ENCODE measurements at regions not wholly inside any gene's neighbourhood (a gene's known extent, or its start where the extent isn't known, plus 50 kb on each side); places are given as distances from the start of the nearest gene placed in this dataset.

DNA sequence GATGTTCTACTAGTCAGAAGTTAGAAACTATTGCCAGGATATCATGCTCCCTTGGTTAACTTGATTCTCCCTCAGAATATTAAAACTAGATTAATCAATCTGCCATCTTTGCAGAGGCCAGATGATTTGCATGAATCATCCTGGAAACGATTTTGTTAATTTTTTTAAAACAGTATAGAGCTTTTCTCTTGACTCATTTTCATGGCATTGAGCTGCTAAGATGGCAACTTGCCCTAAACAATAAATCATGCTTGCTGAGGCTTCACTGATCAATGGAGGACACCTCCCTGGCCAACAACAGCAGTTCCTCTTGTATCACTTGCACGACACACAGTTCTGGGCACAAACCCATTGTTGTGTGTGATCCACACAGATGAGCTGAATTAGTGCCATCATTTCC is 109.1 kb downstream of the COL6A6 start:
- CTCF ChIA-PET (ENCODE audit: partially characterized antibody) = no interaction called here
- Histone ChIP-seq H4K8ac (ENCODE audit: extremely low read depth, insufficient read depth, low read length) (no peak overlapping the region), H2BK120ac (replicated peaks; ENCODE audit: low read depth, low read length) (no peak overlapping the region), H4K91ac (replicated peaks; ENCODE audit: insufficient read length, low read length) (no peak overlapping the region), H3K27ac (ENCODE audit: low read depth, low read length) (no peak overlapping the region), H2BK15ac (ENCODE audit: low read length) (no peak overlapping the region), H3K79me1 (ENCODE audit: low read depth, low read length) (no peaks in the 10 kb centered on the region), H3K18ac (ENCODE audit: extremely low read depth, low read length) (no peak overlapping the region), H3K27me3 (replicated peaks in 1 of 4; ENCODE audit: control insufficient read depth in 3 of 4, extremely low read depth in 1 of 4, insufficient read depth in 3 of 4, low read length in 3 of 4) (peaks cover 0 to 1% (median 0%) of the 10 kb centered on the region in 4 experiments; a peak in 1 of 7 replicates), H2BK20ac (ENCODE audit: low read length) (no peak overlapping the region), H2AFZ (ENCODE audit: low read length) (no peak overlapping the region), H2BK5ac (ENCODE audit: low read depth, low read length) (no peak overlapping the region), H3K4ac (replicated peaks; ENCODE audit: insufficient read length, low read depth, low read length) (no peak overlapping the region), H2AK5ac (ENCODE audit: low read depth, low read length) (no peak overlapping the region), H3K23ac (ENCODE audit: insufficient read length) (no peak overlapping the region), H3K4me1 (replicated peaks in 1 of 4; ENCODE audit: control insufficient read depth in 3 of 4, insufficient read depth in 4 of 4, low read length in 3 of 4) (no peaks in the 10 kb centered on the region), H3K23me2 (ENCODE audit: low read depth, low read length) (no peaks in the 10 kb centered on the region), H3K4me3 (ENCODE audit: extremely low read depth in 1 of 4, insufficient read depth in 2 of 4, low read depth in 3 of 4, low read length in 4 of 4) (no peak overlapping the region), H3K36me3 (ENCODE audit: control insufficient read depth in 2 of 4, insufficient read depth in 4 of 4, low read length in 3 of 4) (no peaks in the 10 kb centered on the region), H2BK12ac (ENCODE audit: low read depth, low read length) (no peak overlapping the region), H3K79me2 (ENCODE audit: control insufficient read depth in 1 of 2, insufficient read depth in 2 of 2, low read length in 2 of 2) (no peaks in the 10 kb centered on the region), H3K14ac (ENCODE audit: insufficient read length) (no peak overlapping the region), H3K9ac (replicated peaks in 1 of 4; ENCODE audit: extremely low read depth in 1 of 4, low read depth in 3 of 4, low read length in 3 of 4) (no peak overlapping the region), H4K5ac (ENCODE audit: insufficient read length, low read depth, low read length) (no peak overlapping the region), H3K56ac (replicated peaks; ENCODE audit: insufficient read length, low read depth, low read length) (no peak overlapping the region), H4K20me1 (replicated peaks in 1 of 2; ENCODE audit: control insufficient read depth in 1 of 2, insufficient read depth in 2 of 2, low read length in 2 of 2) (no peaks in the 10 kb centered on the region), H3K4me2 (ENCODE audit: insufficient read depth in 1 of 2, low read depth in 2 of 2, low read length in 2 of 2) (no peak overlapping the region), H3K9me3 (ENCODE audit: insufficient read depth in 2 of 2, low read depth in 1 of 2, low read length in 1 of 2) (no peaks in the 10 kb centered on the region)
- FAIRE-seq = no peak
- 84% methylated on average over 2 of the region's 2 CpGs; no CpG with 5 or more reads in 1 of the 2 experiments for WGBS, 2 experiments (ENCODE audit: extremely low coverage in 1 of 2, insufficient coverage in 1 of 2, insufficient read length in 1 of 2, insufficient replicate concordance in 2 of 2, low coverage in 1 of 2, low lambda C conversion rate in 2 of 2, missing lambda C conversion rate in 1 of 2)
- POLR2A ChIA-PET (ENCODE audit: partially characterized antibody) = no interaction called here
- DNase-seq (ENCODE audit: low read depth in 1 of 2, low spot score in 2 of 2) = no peak
- TF ChIP-seq CTBP2 (IDR thresholded peaks at IDR 0.05; ENCODE audit: borderline replicate concordance, insufficient read depth, insufficient read length, low read length) = no peak
- TF ChIP-seq, protein P1, sequence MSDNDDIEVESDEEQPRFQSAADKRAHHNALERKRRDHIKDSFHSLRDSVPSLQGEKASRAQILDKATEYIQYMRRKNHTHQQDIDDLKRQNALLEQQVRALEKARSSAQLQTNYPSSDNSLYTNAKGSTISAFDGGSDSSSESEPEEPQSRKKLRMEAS (IDR thresholded peaks at IDR 0.05) = no peak
- TF ChIP-seq, protein P2, sequence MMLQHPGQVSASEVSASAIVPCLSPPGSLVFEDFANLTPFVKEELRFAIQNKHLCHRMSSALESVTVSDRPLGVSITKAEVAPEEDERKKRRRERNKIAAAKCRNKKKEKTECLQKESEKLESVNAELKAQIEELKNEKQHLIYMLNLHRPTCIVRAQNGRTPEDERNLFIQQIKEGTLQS (IDR thresholded peaks at IDR 0.05; ENCODE audit: insufficient read depth, low read depth, low read length) = no peak
- TF ChIP-seq EGR1 (IDR thresholded peaks at IDR 0.05; ENCODE audit: borderline replicate concordance, low read depth, low read length) = no peak
- no peak for TF ChIP-seq SP4 (IDR thresholded peaks at IDR 0.05; ENCODE audit: low read length)
- TF ChIP-seq POLR2AphosphoS5 (IDR thresholded peaks at IDR 0.05; ENCODE audit: low read depth, low read length) = no peak
- TF ChIP-seq ZNF274 (IDR thresholded peaks at IDR 0.05; ENCODE audit: borderline replicate concordance, extremely low read depth, low read length) = no peak
- no peak for TF ChIP-seq RBBP5 (IDR thresholded peaks at IDR 0.05; ENCODE audit: borderline replicate concordance, low read depth, low read length)
- TF ChIP-seq SIN3A (conservative IDR thresholded peaks at IDR 0.05 in 1 of 2, IDR thresholded peaks at IDR 0.05 in 1 of 2; ENCODE audit: low read depth in 1 of 2, low read length in 2 of 2) = no peak
- no peak for TF ChIP-seq GTF2F1 (IDR thresholded peaks at IDR 0.05; ENCODE audit: borderline replicate concordance, low read depth, low read length)
- TF ChIP-seq NRF1 (IDR thresholded peaks at IDR 0.05; ENCODE audit: low read depth, low read length) = no peak
- no peak for TF ChIP-seq CBX8 (IDR thresholded peaks at IDR 0.05; ENCODE audit: borderline replicate concordance, low read depth, low read length)
- TF ChIP-seq SP1 (IDR thresholded peaks at IDR 0.05; ENCODE audit: low read depth, low read length) = no peak
- no peak for TF ChIP-seq NANOG (IDR thresholded peaks at IDR 0.05; ENCODE audit: insufficient read depth, low read depth, low read length, poor library complexity, severe bottlenecking)
- TF ChIP-seq TBP (IDR thresholded peaks at IDR 0.05; ENCODE audit: low read depth, low read length) = no peak

Data from H1 (cell line).